HG03135 (cell line): ENCODE measurements at regions not wholly inside any gene's neighbourhood (a gene's known extent, or its start where the extent isn't known, plus 50 kb on each side); places are given as distances from the start of the nearest gene placed in this dataset.

Experiments
- ATAC-seq: cut with Tn5 transposase; IDR thresholded peaks from one replicate; pipeline ENCODE4 v1.9.1; 2021; ENCODE audit warnings: mild to moderate bottlenecking, moderate library complexity; ENCODE audit not compliant: unreplicated experiment

GRCh38 chr13:32960626-32961025, 55.6 kb upstream of the KL start:
- ATAC-seq: no peak

GRCh38 chr13:32961724-32962123, 54.5 kb upstream of the KL start:
- ATAC-seq: no peak

- ATAC-seq: no peak
Measured at GRCh38 chr13:32962342-32962741, 53.9 kb upstream of the KL start.

- no peak for ATAC-seq
Measured at GRCh38 chr13:32964987-32965386, 51.2 kb upstream of the KL start.
